A549 (cell line): ENCODE measurements at regions not wholly inside any gene's neighbourhood (a gene's known extent, or its start where the extent isn't known, plus 50 kb on each side); places are given as distances from the start of the nearest gene placed in this dataset.

Source experiments
- ATAC-seq, 2 experiments: fragments of 200-7000 bp in 1 of 2; fragments of >200 bp in 1 of 2; cut with Nextera tagmentation in 1 of 2; cut with Tn5 transposase in 1 of 2; 3 replicates each; pipeline versions ENCODE4 v1.8.0 to v1.9.1; 2018 to 2020; ENCODE audit warnings: mild to moderate bottlenecking in 1 of 2, moderate library complexity in 1 of 2
- CTCF ChIA-PET: fragments of 300-600 bp; sonication (Branson Sonifier 250); formaldehyde crosslinking; extraction: SDS; loops from one replicate; lab custom pipeline; 2021; ENCODE audit warnings: antibody characterized with exemption, inconsistent platforms; lab: Yijun Ruan, JAX
- POLR2A ChIA-PET: fragments of 350-600 bp; formaldehyde crosslinking; extraction: SDS; loops from one replicate; lab custom pipeline; 2021; ENCODE audit warnings: antibody characterized with exemption, inconsistent platforms; lab: Yijun Ruan, JAX
- DNase-seq, 2 experiments: peaks; one replicate each; pipeline versions ENCODE4 v3.0.0 to v3.0.0-alpha.2; 2011 to 2016; ENCODE audit warnings: low read depth in 1 of 2, low spot score in 1 of 2
- FAIRE-seq: peaks from 2 replicates; lab custom pipeline; 2011; peaks lifted over from hg19 to GRCh38; lab: Jason Lieb, UNC
- H3K27ac ChIP-seq, 2 experiments: fragments of >200 bp; sonication (Bioruptor Twin); formaldehyde crosslinking; 3 replicates each; pipeline ENCODE4 v1.5.1; 2016 to 2017
- H3K4me1 ChIP-seq: fragments of >200 bp; sonication (Bioruptor Twin); formaldehyde crosslinking; 3 replicates; pipeline ENCODE4 v1.6.1; 2016
- H3K4me2 ChIP-seq: fragments of >200 bp; sonication (Bioruptor Twin); formaldehyde crosslinking; 3 replicates; pipeline ENCODE4 v1.6.1; 2016
- H3K4me3 ChIP-seq: fragments of >200 bp; sonication (Bioruptor Twin); formaldehyde crosslinking; 3 replicates; pipeline ENCODE4 v1.5.1; 2016
- H3K9me3 ChIP-seq: fragments of >200 bp; sonication (Bioruptor Twin); formaldehyde crosslinking; 3 replicates; pipeline ENCODE4 v1.6.1; 2016
- CBX2 ChIP-seq: fragments of 200-600 bp; sonication (generic); IDR thresholded peaks from 2 replicates; pipeline ENCODE4 v1.6.1; 2016; ENCODE audit warnings: low read depth, mild to moderate bottlenecking, borderline replicate concordance
- CEBPB ChIP-seq, 2 experiments: fragments of >200 bp in 1 of 2; sonication (Bioruptor Twin) in 1 of 2; formaldehyde crosslinking in 1 of 2; IDR thresholded peaks; 2 replicates each; pipeline ENCODE4 v1.6.1; 2012 to 2016
- CHD4 ChIP-seq: fragments of 200-600 bp; sonication (generic); IDR thresholded peaks from 2 replicates; pipeline ENCODE4 v1.6.1; 2016; ENCODE audit warnings: antibody characterized with exemption, mild to moderate bottlenecking, borderline replicate concordance
- EHF ChIP-seq: fragments of 250-450 bp; sonication (Bioruptor Pico); IDR thresholded peaks from 2 replicates; pipeline ENCODE4 v1.5.0; 2020; ENCODE audit warnings: mild to moderate bottlenecking
- EP300 ChIP-seq, 2 experiments: fragments of >200 bp; sonication (Bioruptor Twin); formaldehyde crosslinking; IDR thresholded peaks; 2 replicates in 1 of 2; 3 replicates in 1 of 2; pipeline ENCODE4 v1.6.1; 2016 to 2017
- FOXS1 ChIP-seq: fragments of 250-450 bp; sonication (Bioruptor Pico); IDR thresholded peaks from 2 replicates; pipeline ENCODE4 v1.5.0; 2020; ENCODE audit warnings: mild to moderate bottlenecking, moderate library complexity
- HEYL ChIP-seq: fragments of 250-450 bp; sonication (Bioruptor Pico); IDR thresholded peaks from 2 replicates; pipeline ENCODE4 v1.8.0; 2021; ENCODE audit warnings: mild to moderate bottlenecking, moderate library complexity
- HOXA7 ChIP-seq: fragments of 250-450 bp; sonication (Bioruptor Pico); IDR thresholded peaks from 2 replicates; pipeline ENCODE4 v1.5.0; 2020; ENCODE audit warnings: mild to moderate bottlenecking, moderate library complexity
- JUN ChIP-seq, 2 experiments: fragments of >200 bp; sonication (Bioruptor Twin); formaldehyde crosslinking; IDR thresholded peaks; 2 replicates in 1 of 2; 3 replicates in 1 of 2; pipeline ENCODE4 v1.6.1; 2016 to 2017
- KDM1A ChIP-seq: fragments of 200-600 bp; sonication (generic); IDR thresholded peaks from 2 replicates; pipeline ENCODE4 v1.6.1; 2016; ENCODE audit warnings: low read depth, mild to moderate bottlenecking
- NPAS2 ChIP-seq: fragments of 250-450 bp; sonication (Bioruptor Pico); IDR thresholded peaks from 2 replicates; pipeline ENCODE4 v1.8.0; 2022; ENCODE audit warnings: mild to moderate bottlenecking, moderate library complexity, borderline replicate concordance
- NR3C1 ChIP-seq: fragments of >200 bp; sonication (Bioruptor Twin); formaldehyde crosslinking; IDR thresholded peaks from 3 replicates; pipeline ENCODE4 v1.6.1; 2017
- POLR2A ChIP-seq: IDR thresholded peaks from 2 replicates; pipeline ENCODE4 v1.6.1; 2012; ENCODE audit warnings: mild to moderate bottlenecking, low read length
- RAD21 ChIP-seq, 2 experiments: fragments of >200 bp in 1 of 2; sonication (Bioruptor Twin) in 1 of 2; formaldehyde crosslinking in 1 of 2; IDR thresholded peaks in 1 of 2; conservative IDR thresholded peaks in 1 of 2; 2 replicates in 1 of 2; 3 replicates in 1 of 2; pipeline ENCODE4 v1.6.1; 2012 to 2018; ENCODE audit warnings: inconsistent platforms in 1 of 2
- RARB ChIP-seq: fragments of 250-450 bp; sonication (Bioruptor Pico); IDR thresholded peaks from 2 replicates; pipeline ENCODE4 v1.8.0; 2021; ENCODE audit warnings: mild to moderate bottlenecking, moderate library complexity
- RCOR1 ChIP-seq: fragments of 150-350 bp; IDR thresholded peaks from 2 replicates; pipeline ENCODE4 v1.6.1; 2014; ENCODE audit warnings: antibody characterized with exemption, low read length, low read depth
- SMC3 ChIP-seq: fragments of >200 bp; sonication (Bioruptor Twin); formaldehyde crosslinking; IDR thresholded peaks from 3 replicates; pipeline ENCODE4 v1.6.1; 2018; ENCODE audit warnings: inconsistent platforms
- TP53 ChIP-seq: fragments of 250-450 bp; sonication (Bioruptor Pico); IDR thresholded peaks from 2 replicates; pipeline ENCODE4 v1.5.0; 2021; ENCODE audit warnings: mild to moderate bottlenecking, moderate library complexity
- ZNF302 ChIP-seq: fragments of 250-450 bp; sonication (Bioruptor Pico); IDR thresholded peaks from 2 replicates; pipeline ENCODE4 v1.9.0; 2021; ENCODE audit warnings: inconsistent platforms, mild to moderate bottlenecking, moderate library complexity
- ZSCAN20 ChIP-seq: fragments of 250-450 bp; sonication (Bioruptor Pico); IDR thresholded peaks from 2 replicates; pipeline ENCODE4 v1.8.0; 2022; ENCODE audit warnings: mild to moderate bottlenecking, moderate library complexity
- WGBS: methylation state at CpG from one replicate; pipeline ENCODE4 v1.1.6; 2017; ENCODE audit errors: missing lambda C conversion rate; 5-methylcytosine and 5-hydroxymethylcytosine counted together
- TF ChIP-seq, protein P1 (sequence below): fragments of >200 bp; sonication (Bioruptor Twin); formaldehyde crosslinking; IDR thresholded peaks from 3 replicates; pipeline ENCODE4 v1.6.1; 2016
- TF ChIP-seq, protein P2 (sequence below): fragments of 200-600 bp; sonication (generic); IDR thresholded peaks from 2 replicates; pipeline ENCODE4 v1.6.1; 2016; ENCODE audit warnings: antibody characterized with exemption, mild to moderate bottlenecking, moderate library complexity
- TF ChIP-seq, protein P3 (sequence below): fragments of >200 bp; sonication (Bioruptor Twin); formaldehyde crosslinking; IDR thresholded peaks from 2 replicates; pipeline ENCODE4 v1.6.1; 2016

DNA sequence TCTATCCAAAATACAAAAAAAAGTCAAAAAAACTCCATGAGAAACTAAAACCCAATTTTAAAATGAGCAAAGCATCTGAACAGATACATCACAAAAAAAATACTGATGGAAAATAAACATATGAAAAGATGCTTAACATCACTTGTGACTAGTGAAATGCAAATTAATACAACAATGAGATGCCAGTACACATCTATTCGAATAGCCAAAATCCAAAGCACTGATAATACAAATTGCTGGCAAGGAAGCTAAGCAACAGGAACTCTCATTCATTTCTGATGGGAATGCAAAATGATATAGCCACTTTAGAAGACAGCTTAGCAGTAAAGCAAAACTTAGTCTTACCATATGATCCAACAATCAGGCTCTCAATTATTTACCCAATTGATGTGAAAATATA is 190.2 kb upstream of the FN1 start:
- ATAC-seq (no peak), DNase-seq (no peak), FAIRE-seq (no peak)
- H3K27ac ChIP-seq: no peak overlapping the region
- ChIA-PET CTCF (interaction anchor here (0.6 kb wide), 1 partner anchor 38 kb away, joined by 3 read pairs; no protein-coding TSS in a partner anchor), POLR2A (no interaction called here)
- no peak overlapping the region for H3K4me3 ChIP-seq
- H3K9me3 ChIP-seq: peaks cover 6% of the 10 kb centered on the region; the same call in 2 of the 3 replicates
- peaks cover 21% of the 10 kb centered on the region; the same call in 2 of the 3 replicates for H3K4me1 ChIP-seq
- no peak for TF ChIP-seq NR3C1
- no peak for TF ChIP-seq RCOR1
- TF ChIP-seq POLR2A: no peak
- TF ChIP-seq FOXS1 (CRISPR knock-in tag): no peak
- no peak for TF ChIP-seq EHF
- TF ChIP-seq, protein P1, sequence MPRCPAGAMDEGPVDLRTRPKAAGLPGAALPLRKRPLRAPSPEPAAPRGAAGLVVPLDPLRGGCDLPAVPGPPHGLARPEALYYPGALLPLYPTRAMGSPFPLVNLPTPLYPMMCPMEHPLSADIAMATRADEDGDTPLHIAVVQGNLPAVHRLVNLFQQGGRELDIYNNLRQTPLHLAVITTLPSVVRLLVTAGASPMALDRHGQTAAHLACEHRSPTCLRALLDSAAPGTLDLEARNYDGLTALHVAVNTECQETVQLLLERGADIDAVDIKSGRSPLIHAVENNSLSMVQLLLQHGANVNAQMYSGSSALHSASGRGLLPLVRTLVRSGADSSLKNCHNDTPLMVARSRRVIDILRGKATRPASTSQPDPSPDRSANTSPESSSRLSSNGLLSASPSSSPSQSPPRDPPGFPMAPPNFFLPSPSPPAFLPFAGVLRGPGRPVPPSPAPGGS: no peak
- TF ChIP-seq RARB (CRISPR knock-in tag): no peak
- no peak for TF ChIP-seq EP300 (IDR thresholded peaks at IDR 0.05)
- H3K4me2 ChIP-seq: no peak overlapping the region
- WGBS: 57% methylated on average over 1 of the region's 1 CpG

DNA sequence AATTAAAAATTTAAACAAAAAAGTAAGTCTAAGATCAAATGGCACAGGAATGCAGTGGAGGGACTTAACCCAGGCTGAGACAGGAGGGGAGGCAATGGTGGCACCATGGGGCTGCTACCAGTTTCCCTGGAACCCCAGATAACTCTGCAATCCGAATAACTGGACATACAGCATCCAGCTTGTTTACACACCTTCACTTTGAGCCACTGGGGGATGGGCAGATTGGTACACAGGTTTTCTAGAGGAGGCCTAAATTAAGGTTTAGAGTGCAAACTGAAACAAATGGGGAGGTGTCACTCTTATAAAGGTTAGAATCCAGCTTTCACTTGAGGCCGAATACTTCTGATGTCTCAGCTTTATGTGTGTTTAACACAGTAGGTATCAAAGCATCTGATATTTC is 189.3 kb upstream of the FN1 start:
- Histone ChIP-seq H3K4me3 (no peak overlapping the region), H3K9me3 (no peaks in the 10 kb centered on the region), H3K27ac (peak overlapping the region in 1 of 2 experiments; percentile 65; a peak in 4 of 6 replicates), H3K4me1 (peaks cover 25% of the 10 kb centered on the region), H3K4me2 (no peak overlapping the region)
- DNase-seq: no peak
- no peak for ATAC-seq
- no peak for FAIRE-seq
- CTCF ChIA-PET: no interaction called here
- TF ChIP-seq, protein P2, sequence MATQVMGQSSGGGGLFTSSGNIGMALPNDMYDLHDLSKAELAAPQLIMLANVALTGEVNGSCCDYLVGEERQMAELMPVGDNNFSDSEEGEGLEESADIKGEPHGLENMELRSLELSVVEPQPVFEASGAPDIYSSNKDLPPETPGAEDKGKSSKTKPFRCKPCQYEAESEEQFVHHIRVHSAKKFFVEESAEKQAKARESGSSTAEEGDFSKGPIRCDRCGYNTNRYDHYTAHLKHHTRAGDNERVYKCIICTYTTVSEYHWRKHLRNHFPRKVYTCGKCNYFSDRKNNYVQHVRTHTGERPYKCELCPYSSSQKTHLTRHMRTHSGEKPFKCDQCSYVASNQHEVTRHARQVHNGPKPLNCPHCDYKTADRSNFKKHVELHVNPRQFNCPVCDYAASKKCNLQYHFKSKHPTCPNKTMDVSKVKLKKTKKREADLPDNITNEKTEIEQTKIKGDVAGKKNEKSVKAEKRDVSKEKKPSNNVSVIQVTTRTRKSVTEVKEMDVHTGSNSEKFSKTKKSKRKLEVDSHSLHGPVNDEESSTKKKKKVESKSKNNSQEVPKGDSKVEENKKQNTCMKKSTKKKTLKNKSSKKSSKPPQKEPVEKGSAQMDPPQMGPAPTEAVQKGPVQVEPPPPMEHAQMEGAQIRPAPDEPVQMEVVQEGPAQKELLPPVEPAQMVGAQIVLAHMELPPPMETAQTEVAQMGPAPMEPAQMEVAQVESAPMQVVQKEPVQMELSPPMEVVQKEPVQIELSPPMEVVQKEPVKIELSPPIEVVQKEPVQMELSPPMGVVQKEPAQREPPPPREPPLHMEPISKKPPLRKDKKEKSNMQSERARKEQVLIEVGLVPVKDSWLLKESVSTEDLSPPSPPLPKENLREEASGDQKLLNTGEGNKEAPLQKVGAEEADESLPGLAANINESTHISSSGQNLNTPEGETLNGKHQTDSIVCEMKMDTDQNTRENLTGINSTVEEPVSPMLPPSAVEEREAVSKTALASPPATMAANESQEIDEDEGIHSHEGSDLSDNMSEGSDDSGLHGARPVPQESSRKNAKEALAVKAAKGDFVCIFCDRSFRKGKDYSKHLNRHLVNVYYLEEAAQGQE: no peak
- TF ChIP-seq, protein P3, sequence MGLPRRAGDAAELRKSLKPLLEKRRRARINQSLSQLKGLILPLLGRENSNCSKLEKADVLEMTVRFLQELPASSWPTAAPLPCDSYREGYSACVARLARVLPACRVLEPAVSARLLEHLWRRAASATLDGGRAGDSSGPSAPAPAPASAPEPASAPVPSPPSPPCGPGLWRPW: no peak
- TF ChIP-seq KDM1A (no peak), EHF (no peak), HOXA7 (CRISPR knock-in tag) (no peak), SMC3 (no peak), CHD4 (no peak), JUN (IDR thresholded peaks at IDR 0.05) (no peak), ZSCAN20 (CRISPR knock-in tag) (no peak)
- TF ChIP-seq, protein P1: no peak
- 79% methylated on average over 2 of the region's 2 CpGs for WGBS
- POLR2A ChIA-PET: no interaction called here

DNA sequence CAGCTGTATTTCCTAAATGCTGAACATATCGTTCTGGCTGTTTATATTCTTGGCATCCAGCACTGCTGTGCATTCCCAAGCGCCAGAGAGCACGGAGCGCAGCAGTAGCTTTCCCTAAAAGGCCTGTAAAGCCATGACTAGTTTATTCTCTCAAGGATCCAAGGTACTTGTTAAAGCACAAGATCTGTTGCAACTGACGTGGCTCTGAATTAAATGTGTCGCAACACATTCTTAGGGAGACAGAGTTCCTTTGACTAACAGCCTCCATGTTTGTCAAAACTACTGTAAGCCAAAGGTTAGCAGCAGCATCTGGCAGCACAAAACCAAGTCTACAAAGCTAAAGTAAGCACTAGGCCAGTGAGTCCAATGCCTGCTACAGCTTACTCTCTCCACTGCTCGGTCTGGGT is 188.6 kb upstream of the FN1 start:
- ATAC-seq (peak; percentile 49 to 51; a peak in 4 of 6 replicates), DNase-seq (peak in 1 of 2 experiments; percentile 56), FAIRE-seq (no peak)
- Histone ChIP-seq H3K4me1 (peaks cover 33% of the 10 kb centered on the region), H3K4me3 (no peak overlapping the region), H3K27ac (peak overlapping the region; percentile 40 to 65; a peak in 5 of 6 replicates), H3K9me3 (no peaks in the 10 kb centered on the region), H3K4me2 (0 out of 3 replicates have a peak overlapping the region, but pooled peaks have one; percentile 6)
- ChIA-PET CTCF (interaction anchor here (0.6 kb wide), 1 partner anchor 330 kb away, joined by 3 read pairs; no protein-coding TSS in a partner anchor), POLR2A (no interaction called here)
- WGBS: 69% methylated on average over 7 of the region's 7 CpGs
- TF ChIP-seq HOXA7 (CRISPR knock-in tag) (no peak), HEYL (no peak), NPAS2 (no peak), RCOR1 (no peak), RARB (CRISPR knock-in tag) (no peak), RAD21 (conservative IDR thresholded peaks at IDR 0.05 in 1 of 2, IDR thresholded peaks at IDR 0.05 in 1 of 2) (no peak), EHF (no peak), CHD4 (no peak), TP53 (no peak), CEBPB (IDR thresholded peaks at IDR 0.05) (peak; percentile 73 to 84; a peak in 3 of 4 replicates), CBX2 (no peak), ZSCAN20 (CRISPR knock-in tag) (no peak), POLR2A (no peak), EP300 (IDR thresholded peaks at IDR 0.05) (no peak), ZNF302 (CRISPR knock-in tag) (no peak)
- TF ChIP-seq, protein P3: 0 out of 2 replicates have a peak, but pooled peaks have one; percentile 26
